Natural killer cell (primary cell): ENCODE measurements at regions not wholly inside any gene's neighbourhood (a gene's known extent, or its start where the extent isn't known, plus 50 kb on each side); places are given as distances from the start of the nearest gene placed in this dataset.
A peak's percentile ranks its signal among the peaks of the same experiment; 100 is the strongest.

Experiments
- ATAC-seq, 3 donors: fragments of 150-1000 bp in 2 of 3; fragments of 200-7000 bp in 1 of 3; cut with Tn5 transposase; 1 replicate in 1 of 3; 2 replicates in 2 of 3; pipeline ENCODE4 v1.10.0; 2021; ENCODE audit warnings: mild to moderate bottlenecking in 2 of 3, moderate library complexity in 2 of 3
- DNase-seq, 2 donors: peaks; one replicate each; pipeline versions ENCODE4 v3.0.0 to v3.0.0-alpha.2; 2013 to 2021; ENCODE audit warnings: mixed read lengths in 1 of 2
- H3K27ac ChIP-seq: one replicate; pipeline ENCODE4 v1.5.1; 2013; ENCODE audit warnings: mild to moderate bottlenecking, low read length
- H3K27me3 ChIP-seq: one replicate; pipeline ENCODE4 v1.6.1; 2013; ENCODE audit warnings: low read length; ENCODE audit not compliant: control insufficient read depth, insufficient read depth
- H3K36me3 ChIP-seq: one replicate; pipeline ENCODE4 v1.6.1; 2013; ENCODE audit warnings: low read length; ENCODE audit not compliant: control insufficient read depth, insufficient read depth
- H3K4me1 ChIP-seq: one replicate; pipeline ENCODE4 v1.6.1; 2013; ENCODE audit warnings: low read length; ENCODE audit not compliant: control insufficient read depth, insufficient read depth
- H3K4me3 ChIP-seq: one replicate; pipeline ENCODE4 v1.5.1; 2013; ENCODE audit warnings: low read length
- H3K9me3 ChIP-seq: one replicate; pipeline ENCODE4 v1.6.1; 2013; ENCODE audit warnings: low read length; ENCODE audit not compliant: control insufficient read depth, insufficient read depth
- H3K27ac Mint-ChIP-seq, 2 donors: one replicate each; pipeline ENCODE4 v1.8.0; 2022; ENCODE audit warnings: mild to moderate bottlenecking in 2 of 2, mixed read lengths in 2 of 2, moderate library complexity in 1 of 2
- H3K27me3 Mint-ChIP-seq, 2 donors: one replicate each; pipeline ENCODE4 v1.8.0; 2022; ENCODE audit warnings: low read depth in 2 of 2, mixed read lengths in 2 of 2
- H3K36me3 Mint-ChIP-seq: one replicate; pipeline ENCODE4 v1.8.0; 2022; ENCODE audit warnings: mixed read lengths
- H3K4me1 Mint-ChIP-seq, 2 donors: one replicate each; pipeline ENCODE4 v1.8.0; 2022; ENCODE audit warnings: mixed read lengths in 2 of 2
- H3K4me3 Mint-ChIP-seq: one replicate; pipeline ENCODE4 v1.8.0; 2022; ENCODE audit warnings: mild to moderate bottlenecking, moderate library complexity, mixed read lengths
- H3K9me3 Mint-ChIP-seq, 2 donors: one replicate each; pipeline ENCODE4 v1.8.0; 2022; ENCODE audit warnings: mixed read lengths in 2 of 2
- WGBS: methylation state at CpG from one replicate; pipeline ENCODE4 v1.1.7; 2013; ENCODE audit warnings: missing lambda C conversion rate; ENCODE audit not compliant: insufficient coverage; 5-methylcytosine and 5-hydroxymethylcytosine counted together
- intact Hi-C: fragments of 100-400 bp; cut with micrococcal nuclease; formaldehyde crosslinking; loops from one replicate; pipeline ENCODE4 v1.14.2; 2022
- TF ChIP-seq, protein P1 (sequence below): fragments of 200-600 bp; IDR thresholded peaks from one replicate; pipeline ENCODE4 v1.8.0; 2022; ENCODE audit warnings: antibody characterized with exemption

GRCh38 chr13:32940601-32941000 is 75.6 kb upstream of the KL start:
- no peaks in the 10 kb centered on the region for H3K4me1 ChIP-seq
- intact Hi-C loops = no loop called here
- no peak overlapping the region for H3K27ac Mint-ChIP-seq
- H3K27me3 Mint-ChIP-seq = peaks cover 0 to 14% of the 10 kb centered on the region in 2 donors
- TF ChIP-seq, protein P1, sequence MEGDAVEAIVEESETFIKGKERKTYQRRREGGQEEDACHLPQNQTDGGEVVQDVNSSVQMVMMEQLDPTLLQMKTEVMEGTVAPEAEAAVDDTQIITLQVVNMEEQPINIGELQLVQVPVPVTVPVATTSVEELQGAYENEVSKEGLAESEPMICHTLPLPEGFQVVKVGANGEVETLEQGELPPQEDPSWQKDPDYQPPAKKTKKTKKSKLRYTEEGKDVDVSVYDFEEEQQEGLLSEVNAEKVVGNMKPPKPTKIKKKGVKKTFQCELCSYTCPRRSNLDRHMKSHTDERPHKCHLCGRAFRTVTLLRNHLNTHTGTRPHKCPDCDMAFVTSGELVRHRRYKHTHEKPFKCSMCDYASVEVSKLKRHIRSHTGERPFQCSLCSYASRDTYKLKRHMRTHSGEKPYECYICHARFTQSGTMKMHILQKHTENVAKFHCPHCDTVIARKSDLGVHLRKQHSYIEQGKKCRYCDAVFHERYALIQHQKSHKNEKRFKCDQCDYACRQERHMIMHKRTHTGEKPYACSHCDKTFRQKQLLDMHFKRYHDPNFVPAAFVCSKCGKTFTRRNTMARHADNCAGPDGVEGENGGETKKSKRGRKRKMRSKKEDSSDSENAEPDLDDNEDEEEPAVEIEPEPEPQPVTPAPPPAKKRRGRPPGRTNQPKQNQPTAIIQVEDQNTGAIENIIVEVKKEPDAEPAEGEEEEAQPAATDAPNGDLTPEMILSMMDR = no peak
- no peaks in the 10 kb centered on the region for H3K27me3 ChIP-seq
- ATAC-seq (no peak), DNase-seq (no peak)
- no peaks in the 10 kb centered on the region for H3K36me3 ChIP-seq
- peaks cover 5% of the 10 kb centered on the region for H3K9me3 ChIP-seq
- 21% methylated on average over 4 of the region's 4 CpGs for WGBS
- H3K27ac ChIP-seq = no peak overlapping the region
- peaks cover 13% of the 10 kb centered on the region in 2 donors for H3K4me1 Mint-ChIP-seq
- H3K36me3 Mint-ChIP-seq = no peaks in the 10 kb centered on the region
- peaks cover 0 to 6% of the 10 kb centered on the region in 2 donors for H3K9me3 Mint-ChIP-seq
- H3K4me3 ChIP-seq = no peak overlapping the region
- no peak overlapping the region for H3K4me3 Mint-ChIP-seq

DNA sequence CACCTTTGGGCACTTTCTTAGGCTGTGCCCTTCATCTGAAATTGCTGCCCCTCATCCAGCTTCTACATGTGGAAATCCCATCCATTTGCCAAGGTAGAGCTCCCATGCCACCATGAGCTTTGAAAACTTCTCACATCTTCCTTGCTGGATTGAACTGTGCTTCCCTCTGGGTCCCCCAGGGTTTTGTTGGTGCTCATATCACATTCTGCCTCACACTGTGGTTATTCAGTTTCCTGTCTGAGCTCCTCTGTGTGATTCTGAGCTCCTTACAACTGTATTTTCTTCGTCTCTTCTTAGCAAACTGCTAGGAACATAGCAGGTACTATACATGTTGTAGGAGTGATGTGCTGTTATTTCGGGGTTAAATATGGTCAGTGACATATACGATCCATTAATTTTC is 74.9 kb upstream of the KL start:
- peaks cover 0 to 10% of the 10 kb centered on the region in 2 donors for H3K27me3 Mint-ChIP-seq
- peaks cover 13% of the 10 kb centered on the region in 2 donors for H3K4me1 Mint-ChIP-seq
- Histone ChIP-seq H3K27ac (no peak overlapping the region), H3K36me3 (no peaks in the 10 kb centered on the region), H3K9me3 (peaks cover 5% of the 10 kb centered on the region), H3K4me3 (no peak overlapping the region), H3K4me1 (no peaks in the 10 kb centered on the region), H3K27me3 (no peaks in the 10 kb centered on the region)
- peak in 1 of 3 donors; percentile 67 for ATAC-seq
- H3K27ac Mint-ChIP-seq = no peak overlapping the region
- H3K4me3 Mint-ChIP-seq = no peak overlapping the region
- H3K36me3 Mint-ChIP-seq = no peaks in the 10 kb centered on the region
- intact Hi-C loops = no loop called here
- TF ChIP-seq, protein P1 = no peak
- WGBS = no CpG with 5 or more reads among the region's 3 CpGs
- H3K9me3 Mint-ChIP-seq = peaks cover 0 to 7% of the 10 kb centered on the region in 2 donors
- peak in 1 of 2 donors; percentile 9 for DNase-seq

DNA sequence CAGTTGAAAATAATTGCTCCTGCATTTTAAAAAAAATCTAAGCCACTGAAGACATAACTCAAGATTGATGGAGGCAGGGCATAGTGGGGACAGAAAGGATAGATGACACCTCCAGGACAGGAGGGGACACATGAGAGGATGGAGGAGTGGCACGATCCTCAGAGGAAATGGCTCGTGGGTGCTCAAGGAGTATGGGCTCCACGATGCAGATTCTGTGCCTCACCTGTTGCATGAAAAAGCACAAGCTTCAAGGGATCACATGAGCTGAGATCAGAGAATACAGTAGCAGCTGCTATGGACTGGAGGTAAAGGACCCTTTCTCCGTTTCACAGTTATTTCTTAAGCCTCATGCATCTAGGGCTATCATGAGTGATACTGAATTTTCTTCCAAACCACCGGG is 69.7 kb upstream of the KL start:
- Mint-ChIP-seq H3K27me3 (peaks cover 0 to 5% of the 10 kb centered on the region in 2 donors), H3K36me3 (no peaks in the 10 kb centered on the region), H3K4me3 (no peak overlapping the region), H3K9me3 (peaks cover 0 to 7% of the 10 kb centered on the region in 2 donors), H3K4me1 (peaks cover 3 to 4% of the 10 kb centered on the region in 2 donors), H3K27ac (no peak overlapping the region)
- no peaks in the 10 kb centered on the region for H3K4me1 ChIP-seq
- H3K36me3 ChIP-seq = no peaks in the 10 kb centered on the region
- H3K4me3 ChIP-seq = no peak overlapping the region
- intact Hi-C loops = no loop called here
- no peak overlapping the region for H3K27ac ChIP-seq
- no peak for DNase-seq
- no peaks in the 10 kb centered on the region for H3K27me3 ChIP-seq
- TF ChIP-seq, protein P1 = no peak
- whole genome bisulfite sequencing = 93% methylated on average over 4 of the region's 5 CpGs
- no peaks in the 10 kb centered on the region for H3K9me3 ChIP-seq
- ATAC-seq = no peak
